ENCODE measurements at regions not wholly inside any gene's neighbourhood (a gene's known extent, or its start where the extent isn't known, plus 50 kb on each side); places are given as distances from the start of the nearest gene placed in this dataset.

GRCh38 chr6:4367643-4368042 is 232.3 kb upstream of the ECI2 start:
- H3K27ac Mint-ChIP-seq (ENCODE audit: unreplicated experiment): no peak overlapping the region
- H3K27me3 Mint-ChIP-seq (ENCODE audit: unreplicated experiment): no peaks in the 10 kb centered on the region
- TF ChIP-seq CTCF (IDR thresholded peaks at IDR 0.05; ENCODE audit: unreplicated experiment): no peak
- H3K9me3 Mint-ChIP-seq (ENCODE audit: unreplicated experiment): no peaks in the 10 kb centered on the region
- no peaks in the 10 kb centered on the region for H3K36me3 Mint-ChIP-seq (ENCODE audit: low read depth, unreplicated experiment)
- no peak for DNase-seq (ENCODE audit: low spot score)
- no peak overlapping the region for H3K4me3 Mint-ChIP-seq (ENCODE audit: unreplicated experiment)
- H3K4me1 Mint-ChIP-seq (ENCODE audit: unreplicated experiment): no peaks in the 10 kb centered on the region

GRCh38 chr6:4366635-4367395 is 231.4 kb upstream of the ECI2 start:
- no peak overlapping the region for H3K27ac Mint-ChIP-seq (ENCODE audit: unreplicated experiment)
- DNase-seq (ENCODE audit: low spot score): no peak
- no peak overlapping the region for H3K4me3 Mint-ChIP-seq (ENCODE audit: unreplicated experiment)
- no peaks in the 10 kb centered on the region for H3K36me3 Mint-ChIP-seq (ENCODE audit: low read depth, unreplicated experiment)
- TF ChIP-seq CTCF (IDR thresholded peaks at IDR 0.05; ENCODE audit: unreplicated experiment): no peak
- H3K4me1 Mint-ChIP-seq (ENCODE audit: unreplicated experiment): no peaks in the 10 kb centered on the region
- no peaks in the 10 kb centered on the region for H3K27me3 Mint-ChIP-seq (ENCODE audit: unreplicated experiment)
- H3K9me3 Mint-ChIP-seq (ENCODE audit: unreplicated experiment): no peaks in the 10 kb centered on the region

GRCh38 chr6:4365686-4366085 is 230.3 kb upstream of the ECI2 start:
- DNase-seq (ENCODE audit: low spot score): no peak
- no peaks in the 10 kb centered on the region for H3K36me3 Mint-ChIP-seq (ENCODE audit: low read depth, unreplicated experiment)
- H3K4me1 Mint-ChIP-seq (ENCODE audit: unreplicated experiment): no peaks in the 10 kb centered on the region
- H3K4me3 Mint-ChIP-seq (ENCODE audit: unreplicated experiment): no peak overlapping the region
- H3K27me3 Mint-ChIP-seq (ENCODE audit: unreplicated experiment): no peaks in the 10 kb centered on the region
- no peak overlapping the region for H3K27ac Mint-ChIP-seq (ENCODE audit: unreplicated experiment)
- TF ChIP-seq CTCF (IDR thresholded peaks at IDR 0.05; ENCODE audit: unreplicated experiment): no peak
- H3K9me3 Mint-ChIP-seq (ENCODE audit: unreplicated experiment): no peaks in the 10 kb centered on the region

- Mint-ChIP-seq H3K4me1 (ENCODE audit: unreplicated experiment) (no peaks in the 10 kb centered on the region), H3K27ac (ENCODE audit: unreplicated experiment) (no peak overlapping the region), H3K36me3 (ENCODE audit: low read depth, unreplicated experiment) (no peaks in the 10 kb centered on the region), H3K9me3 (ENCODE audit: unreplicated experiment) (no peaks in the 10 kb centered on the region), H3K27me3 (ENCODE audit: unreplicated experiment) (no peaks in the 10 kb centered on the region), H3K4me3 (ENCODE audit: unreplicated experiment) (no peak overlapping the region)
- no peak for TF ChIP-seq CTCF (IDR thresholded peaks at IDR 0.05; ENCODE audit: unreplicated experiment)
- no peak for DNase-seq (ENCODE audit: low spot score)
These were observed 229.3 kb upstream of the ECI2 start for GRCh38 chr6:4364711-4365110.

GRCh38 chr6:4364172-4364571 is 228.8 kb upstream of the ECI2 start:
- no peak overlapping the region for H3K27ac Mint-ChIP-seq (ENCODE audit: unreplicated experiment)
- no peak for TF ChIP-seq CTCF (IDR thresholded peaks at IDR 0.05; ENCODE audit: unreplicated experiment)
- no peak overlapping the region for H3K4me3 Mint-ChIP-seq (ENCODE audit: unreplicated experiment)
- H3K9me3 Mint-ChIP-seq (ENCODE audit: unreplicated experiment): no peaks in the 10 kb centered on the region
- DNase-seq (ENCODE audit: low spot score): no peak
- H3K36me3 Mint-ChIP-seq (ENCODE audit: low read depth, unreplicated experiment): no peaks in the 10 kb centered on the region
- no peaks in the 10 kb centered on the region for H3K27me3 Mint-ChIP-seq (ENCODE audit: unreplicated experiment)
- H3K4me1 Mint-ChIP-seq (ENCODE audit: unreplicated experiment): no peaks in the 10 kb centered on the region

Data from endothelial cell (in vitro differentiated cells).